ENCODE measurements at regions not wholly inside any gene's neighbourhood (a gene's known extent, or its start where the extent isn't known, plus 50 kb on each side); places are given as distances from the start of the nearest gene placed in this dataset.

- Mint-ChIP-seq H3K4me3 (no peak overlapping the region), H3K27me3 (ENCODE audit: low read depth) (no peaks in the 10 kb centered on the region), H3K9me3 (peaks cover 0 to 4% of the 10 kb centered on the region in 2 donors), H3K27ac (no peak overlapping the region), H3K36me3 (ENCODE audit: insufficient read depth in 2 of 2) (no peaks in the 10 kb centered on the region), H3K4me1 (ENCODE audit: low read depth) (no peaks in the 10 kb centered on the region)
- ATAC-seq (replicated peaks in 1 of 2) (no peak), DNase-seq (no peak)
Measured at GRCh38 chr5:5066276-5067186, 73.6 kb upstream of the ADAMTS16 start.

GRCh38 chr5:5069851-5070250 lies 70.3 kb upstream of the ADAMTS16 start:
- no peak for ATAC-seq (replicated peaks in 1 of 2)
- H3K27me3 Mint-ChIP-seq (ENCODE audit: low read depth), result peaks cover 5% of the 10 kb centered on the region
- no peak overlapping the region for H3K27ac Mint-ChIP-seq
- no peak overlapping the region for H3K4me3 Mint-ChIP-seq
- H3K36me3 Mint-ChIP-seq (ENCODE audit: insufficient read depth in 2 of 2), result no peaks in the 10 kb centered on the region
- no peaks in the 10 kb centered on the region for H3K4me1 Mint-ChIP-seq (ENCODE audit: low read depth)
- no peak for DNase-seq
- peaks cover 0 to 11% of the 10 kb centered on the region in 2 donors for H3K9me3 Mint-ChIP-seq

- peaks cover 5% of the 10 kb centered on the region for H3K27me3 Mint-ChIP-seq (ENCODE audit: low read depth)
- no peak for ATAC-seq (replicated peaks in 1 of 2)
- no peaks in the 10 kb centered on the region for H3K36me3 Mint-ChIP-seq (ENCODE audit: insufficient read depth in 2 of 2)
- no peak overlapping the region for H3K27ac Mint-ChIP-seq
- no peak overlapping the region for H3K4me3 Mint-ChIP-seq
- H3K4me1 Mint-ChIP-seq (ENCODE audit: low read depth), result no peaks in the 10 kb centered on the region
- H3K9me3 Mint-ChIP-seq, result peaks cover 0 to 9% of the 10 kb centered on the region in 2 donors
- DNase-seq, result no peak
Measured at GRCh38 chr5:5071554-5071953, 68.6 kb upstream of the ADAMTS16 start.

GRCh38 chr5:5077236-5077635 lies 62.9 kb upstream of the ADAMTS16 start:
- Mint-ChIP-seq H3K4me1 (ENCODE audit: low read depth) (no peaks in the 10 kb centered on the region), H3K9me3 (peaks cover 0 to 6% of the 10 kb centered on the region in 2 donors), H3K36me3 (ENCODE audit: insufficient read depth in 2 of 2) (no peaks in the 10 kb centered on the region), H3K27ac (no peak overlapping the region), H3K4me3 (no peak overlapping the region), H3K27me3 (ENCODE audit: low read depth) (peaks cover 5% of the 10 kb centered on the region)
- DNase-seq, result no peak
- no peak for ATAC-seq (replicated peaks in 1 of 2)

- Mint-ChIP-seq H3K4me1 (ENCODE audit: low read depth) (no peaks in the 10 kb centered on the region), H3K4me3 (no peak overlapping the region), H3K9me3 (no peaks in the 10 kb centered on the region), H3K27ac (no peak overlapping the region), H3K27me3 (ENCODE audit: low read depth) (no peaks in the 10 kb centered on the region), H3K36me3 (ENCODE audit: insufficient read depth in 2 of 2) (no peaks in the 10 kb centered on the region)
- no peak for DNase-seq
- no peak for ATAC-seq (replicated peaks in 1 of 2)
Measured at GRCh38 chr5:5078009-5078897, 61.9 kb upstream of the ADAMTS16 start.

- no peak for ATAC-seq (replicated peaks in 1 of 2)
- H3K36me3 Mint-ChIP-seq (ENCODE audit: insufficient read depth in 2 of 2), result no peaks in the 10 kb centered on the region
- no peak for DNase-seq
- no peak overlapping the region for H3K4me3 Mint-ChIP-seq
- H3K27me3 Mint-ChIP-seq (ENCODE audit: low read depth), result no peaks in the 10 kb centered on the region
- no peaks in the 10 kb centered on the region for H3K4me1 Mint-ChIP-seq (ENCODE audit: low read depth)
- no peaks in the 10 kb centered on the region for H3K9me3 Mint-ChIP-seq
- H3K27ac Mint-ChIP-seq, result no peak overlapping the region
Measured at GRCh38 chr5:5079876-5080275, 60.3 kb upstream of the ADAMTS16 start.

GRCh38 chr5:5080790-5081189 lies 59.3 kb upstream of the ADAMTS16 start:
- no peak for DNase-seq
- no peaks in the 10 kb centered on the region for H3K36me3 Mint-ChIP-seq (ENCODE audit: insufficient read depth in 2 of 2)
- H3K4me1 Mint-ChIP-seq (ENCODE audit: low read depth), result no peaks in the 10 kb centered on the region
- no peak overlapping the region for H3K4me3 Mint-ChIP-seq
- H3K9me3 Mint-ChIP-seq, result no peaks in the 10 kb centered on the region
- no peaks in the 10 kb centered on the region for H3K27me3 Mint-ChIP-seq (ENCODE audit: low read depth)
- no peak for ATAC-seq (replicated peaks in 1 of 2)
- no peak overlapping the region for H3K27ac Mint-ChIP-seq

GRCh38 chr5:5085381-5085780 lies 54.7 kb upstream of the ADAMTS16 start:
- H3K27me3 Mint-ChIP-seq (ENCODE audit: low read depth), result no peaks in the 10 kb centered on the region
- no peaks in the 10 kb centered on the region for H3K36me3 Mint-ChIP-seq (ENCODE audit: insufficient read depth in 2 of 2)
- no peak overlapping the region for H3K4me3 Mint-ChIP-seq

GRCh38 chr5:5089895-5090649 lies 50.1 kb upstream of the ADAMTS16 start:
- H3K4me3 Mint-ChIP-seq, result no peak overlapping the region
- no peaks in the 10 kb centered on the region for H3K4me1 Mint-ChIP-seq (ENCODE audit: low read depth)
- no peaks in the 10 kb centered on the region for H3K36me3 Mint-ChIP-seq (ENCODE audit: insufficient read depth in 2 of 2)
- DNase-seq, result no peak
- no peaks in the 10 kb centered on the region for H3K27me3 Mint-ChIP-seq (ENCODE audit: low read depth)
- H3K27ac Mint-ChIP-seq, result no peak overlapping the region
- peaks cover 0 to 3% of the 10 kb centered on the region in 2 donors for H3K9me3 Mint-ChIP-seq
- no peak for ATAC-seq (replicated peaks in 1 of 2)

More at GRCh38 chr5:5085381-5085780, 54.7 kb upstream of the ADAMTS16 start:
- DNase-seq (no peak), ATAC-seq (replicated peaks in 1 of 2) (no peak)
- Mint-ChIP-seq H3K9me3 (peaks cover 0 to 3% of the 10 kb centered on the region in 2 donors), H3K27ac (no peak overlapping the region), H3K4me1 (ENCODE audit: low read depth) (no peaks in the 10 kb centered on the region)

All from activated T-cell treated with anti-CD3 and anti-CD28 coated beads, Interleukin-2, amount 50 U/mL, for 72 hours (primary cell).